Breast epithelium (tissue), 3 donors: ENCODE measurements at regions not wholly inside any gene's neighbourhood (a gene's known extent, or its start where the extent isn't known, plus 50 kb on each side); places are given as distances from the start of the nearest gene placed in this dataset.

Source experiments
- POLR2A ChIP-seq: fragments of 450-650 bp; IDR thresholded peaks from one replicate; pipeline ENCODE4 v1.6.1; 2016; ENCODE audit warnings: antibody characterized with exemption, mild to moderate bottlenecking, moderate library complexity
- POLR2AphosphoS5 ChIP-seq, 3 donors: sonication (generic); formaldehyde crosslinking; IDR thresholded peaks; one replicate each; pipeline ENCODE4 v1.6.1; 2017; ENCODE audit warnings: antibody characterized with exemption in 3 of 3
- TF ChIP-seq, protein P1 (sequence below), 3 donors: fragments of 450-650 bp; IDR thresholded peaks; one replicate each; pipeline ENCODE4 v1.5.1; 2016 to 2017; ENCODE audit warnings: antibody characterized with exemption in 3 of 3, mild to moderate bottlenecking in 3 of 3, moderate library complexity in 3 of 3

DNA sequence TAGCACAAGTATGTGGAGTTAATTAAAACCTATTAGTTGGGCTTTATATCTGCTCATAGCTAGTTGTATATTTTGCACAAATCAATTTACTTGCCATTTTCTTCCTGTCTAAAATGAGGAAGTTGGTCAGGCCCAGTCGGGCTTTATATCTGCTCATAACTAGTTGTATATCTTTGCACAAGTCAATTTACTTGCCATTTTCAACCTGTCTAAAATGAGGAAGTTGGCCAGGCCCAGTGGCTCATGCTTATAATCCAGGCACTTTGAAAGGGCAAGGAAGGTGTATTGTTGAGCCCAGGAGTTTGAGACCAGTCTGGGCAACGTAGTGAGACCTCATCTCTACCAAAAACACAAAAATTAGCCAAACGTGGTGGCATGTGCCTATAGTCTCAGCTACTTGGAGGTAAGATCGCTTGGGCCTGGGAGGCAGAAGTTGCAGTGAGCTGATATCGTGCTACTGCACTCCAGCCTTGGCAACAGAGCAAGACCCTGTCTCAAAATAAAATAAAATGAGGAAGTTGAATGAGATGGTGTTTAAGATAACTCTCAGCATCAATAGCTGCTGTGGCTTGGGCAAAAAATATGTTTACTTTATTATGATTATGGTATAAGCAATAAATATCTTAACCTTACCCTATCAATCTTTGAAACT lies 1558.6 kb upstream of the RAG2 start:
- TF ChIP-seq, protein P1, sequence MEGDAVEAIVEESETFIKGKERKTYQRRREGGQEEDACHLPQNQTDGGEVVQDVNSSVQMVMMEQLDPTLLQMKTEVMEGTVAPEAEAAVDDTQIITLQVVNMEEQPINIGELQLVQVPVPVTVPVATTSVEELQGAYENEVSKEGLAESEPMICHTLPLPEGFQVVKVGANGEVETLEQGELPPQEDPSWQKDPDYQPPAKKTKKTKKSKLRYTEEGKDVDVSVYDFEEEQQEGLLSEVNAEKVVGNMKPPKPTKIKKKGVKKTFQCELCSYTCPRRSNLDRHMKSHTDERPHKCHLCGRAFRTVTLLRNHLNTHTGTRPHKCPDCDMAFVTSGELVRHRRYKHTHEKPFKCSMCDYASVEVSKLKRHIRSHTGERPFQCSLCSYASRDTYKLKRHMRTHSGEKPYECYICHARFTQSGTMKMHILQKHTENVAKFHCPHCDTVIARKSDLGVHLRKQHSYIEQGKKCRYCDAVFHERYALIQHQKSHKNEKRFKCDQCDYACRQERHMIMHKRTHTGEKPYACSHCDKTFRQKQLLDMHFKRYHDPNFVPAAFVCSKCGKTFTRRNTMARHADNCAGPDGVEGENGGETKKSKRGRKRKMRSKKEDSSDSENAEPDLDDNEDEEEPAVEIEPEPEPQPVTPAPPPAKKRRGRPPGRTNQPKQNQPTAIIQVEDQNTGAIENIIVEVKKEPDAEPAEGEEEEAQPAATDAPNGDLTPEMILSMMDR (IDR thresholded peaks at IDR 0.05), result no peak
- TF ChIP-seq POLR2A (no peak), POLR2AphosphoS5 (IDR thresholded peaks at IDR 0.05) (no peak)
